ENCODE measurements at regions not wholly inside any gene's neighbourhood (a gene's known extent, or its start where the extent isn't known, plus 50 kb on each side); places are given as distances from the start of the nearest gene placed in this dataset.
"Not testable (repeated sequence)": the region's sequence is repeated elsewhere in the genome, so short reads cannot be mapped to it uniquely, and the experiment has no call there.

GRCh38 chr6:44739181-44739580, 351.7 kb downstream of the CDC5L start:
- no peak for DNase-seq (ENCODE audit: low spot score)
- intact Hi-C loops (cut with DNase I) = no loop called here

GRCh38 chr6:44740566-44741120, 353.1 kb downstream of the CDC5L start:
- intact Hi-C loops (cut with DNase I) = no loop called here
- DNase-seq (ENCODE audit: low spot score) = no peak

GRCh38 chr6:44742201-44742600, 354.7 kb downstream of the CDC5L start:
- intact Hi-C loops (cut with DNase I) = no loop called here
- no peak for DNase-seq (ENCODE audit: low spot score)

- DNase-seq (ENCODE audit: low spot score) = no peak
- intact Hi-C loops (cut with DNase I) = no loop called here
Observed at GRCh38 chr6:44742828-44743372, 355.4 kb downstream of the CDC5L start.

- DNase-seq (ENCODE audit: low spot score); intact Hi-C loops (cut with DNase I): not testable (repeated sequence)
Observed at GRCh38 chr6:44760116-44760515, 372.6 kb downstream of the CDC5L start.

GRCh38 chr6:44761046-44761445, 373.5 kb downstream of the CDC5L start:
- intact Hi-C loops (cut with DNase I) = no loop called here
- no peak for DNase-seq (ENCODE audit: low spot score)

GRCh38 chr6:44762496-44762895, 375.0 kb downstream of the CDC5L start:
- intact Hi-C loops (cut with DNase I) = no loop called here
- no peak for DNase-seq (ENCODE audit: low spot score)

GRCh38 chr6:44771647-44772415, 384.3 kb downstream of the CDC5L start:
- intact Hi-C loops (cut with DNase I) = no loop called here
- DNase-seq (ENCODE audit: low spot score) = no peak

- intact Hi-C loops (cut with DNase I) = no loop called here
- DNase-seq (ENCODE audit: low spot score) = no peak
Observed at GRCh38 chr6:44772838-44773237, 385.3 kb downstream of the CDC5L start.

GRCh38 chr6:44775121-44775520, 387.6 kb downstream of the CDC5L start:
- no peak for DNase-seq (ENCODE audit: low spot score)
- intact Hi-C loops (cut with DNase I) = no loop called here

GRCh38 chr6:44776344-44776743, 388.8 kb downstream of the CDC5L start:
- DNase-seq (ENCODE audit: low spot score) = no peak
- intact Hi-C loops (cut with DNase I) = no loop called here

GRCh38 chr6:44778513-44778912, 391.0 kb downstream of the CDC5L start:
- DNase-seq (ENCODE audit: low spot score) = no peak
- intact Hi-C loops (cut with DNase I) = no loop called here

Measured in posterior vena cava (tissue), 2 donors.